ENCODE measurements at regions not wholly inside any gene's neighbourhood (a gene's known extent, or its start where the extent isn't known, plus 50 kb on each side); places are given as distances from the start of the nearest gene placed in this dataset.

DNA sequence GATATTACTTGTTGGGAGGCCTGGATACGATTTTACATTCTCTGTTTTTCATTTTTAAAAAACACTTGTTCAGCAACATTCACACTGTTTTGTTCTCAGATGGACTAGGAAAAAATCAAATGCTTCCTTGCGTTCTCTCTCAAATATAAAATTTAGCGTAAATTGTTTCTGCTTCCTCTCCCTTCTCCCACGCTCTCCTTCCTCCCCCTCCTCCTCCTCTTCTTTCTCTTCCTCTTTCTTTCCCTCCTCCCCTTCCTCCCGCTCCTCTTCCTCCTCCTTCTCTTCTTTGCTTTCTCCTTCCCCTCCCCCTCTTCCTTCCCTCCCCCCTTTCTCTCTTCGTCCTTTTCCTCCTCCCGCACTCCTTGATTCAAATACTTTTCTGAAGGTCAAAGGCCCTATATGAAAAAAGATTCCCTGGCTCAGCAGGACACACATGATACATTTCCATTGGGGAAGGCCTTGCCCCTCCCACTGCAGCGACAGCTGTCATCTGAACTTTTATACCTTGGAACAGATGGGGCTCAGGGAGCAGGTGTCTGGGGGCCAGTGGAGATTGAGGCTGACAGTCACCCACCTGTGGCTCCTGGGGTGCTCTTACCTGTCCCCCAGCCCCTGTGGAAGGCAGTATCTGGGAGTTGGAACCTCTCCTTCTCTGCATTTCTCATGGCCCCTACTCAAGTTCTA lies 99.4 kb upstream of the SDK2 start:
- H3K4me3 ChIP-seq = no peak overlapping the region
- H3K9me3 ChIP-seq (ENCODE audit: control insufficient read depth in 4 of 4, insufficient read depth in 3 of 4, low read length in 3 of 4) = peaks cover 0 to 4% (median 2%) of the 10 kb centered on the region in 4 donors
- DNase-seq = no peak
- ATAC-seq (ENCODE audit: insufficient read depth, low FRiP score) = no peak
- H3K4me1 ChIP-seq (ENCODE audit: control insufficient read depth in 5 of 5, insufficient read depth in 5 of 5, low read length in 5 of 5) = peaks cover 0 to 8% (median 0%) of the 10 kb centered on the region in 5 donors
- no peaks in the 10 kb centered on the region for H3K36me3 ChIP-seq (ENCODE audit: control insufficient read depth in 4 of 4, insufficient read depth in 4 of 4, low read length in 4 of 4)
- TF ChIP-seq, protein P1, sequence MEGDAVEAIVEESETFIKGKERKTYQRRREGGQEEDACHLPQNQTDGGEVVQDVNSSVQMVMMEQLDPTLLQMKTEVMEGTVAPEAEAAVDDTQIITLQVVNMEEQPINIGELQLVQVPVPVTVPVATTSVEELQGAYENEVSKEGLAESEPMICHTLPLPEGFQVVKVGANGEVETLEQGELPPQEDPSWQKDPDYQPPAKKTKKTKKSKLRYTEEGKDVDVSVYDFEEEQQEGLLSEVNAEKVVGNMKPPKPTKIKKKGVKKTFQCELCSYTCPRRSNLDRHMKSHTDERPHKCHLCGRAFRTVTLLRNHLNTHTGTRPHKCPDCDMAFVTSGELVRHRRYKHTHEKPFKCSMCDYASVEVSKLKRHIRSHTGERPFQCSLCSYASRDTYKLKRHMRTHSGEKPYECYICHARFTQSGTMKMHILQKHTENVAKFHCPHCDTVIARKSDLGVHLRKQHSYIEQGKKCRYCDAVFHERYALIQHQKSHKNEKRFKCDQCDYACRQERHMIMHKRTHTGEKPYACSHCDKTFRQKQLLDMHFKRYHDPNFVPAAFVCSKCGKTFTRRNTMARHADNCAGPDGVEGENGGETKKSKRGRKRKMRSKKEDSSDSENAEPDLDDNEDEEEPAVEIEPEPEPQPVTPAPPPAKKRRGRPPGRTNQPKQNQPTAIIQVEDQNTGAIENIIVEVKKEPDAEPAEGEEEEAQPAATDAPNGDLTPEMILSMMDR (IDR thresholded peaks at IDR 0.05; ENCODE audit: control extremely low read depth, extremely low read depth) = no peak
- no peak overlapping the region for H3K9ac ChIP-seq (ENCODE audit: insufficient read depth in 1 of 2, low read length in 2 of 2)
- WGBS, 2 donors = 47 to 66% methylated on average over 8 of the region's 8 CpGs
- H3K27ac ChIP-seq (ENCODE audit: low read depth in 1 of 2, low read length in 1 of 2) = no peak overlapping the region
- peaks cover 3 to 15% (median 15%) of the 10 kb centered on the region in 3 donors for H3K27me3 ChIP-seq (ENCODE audit: control insufficient read depth in 3 of 3, insufficient read depth in 3 of 3, low read length in 2 of 3)

DNA sequence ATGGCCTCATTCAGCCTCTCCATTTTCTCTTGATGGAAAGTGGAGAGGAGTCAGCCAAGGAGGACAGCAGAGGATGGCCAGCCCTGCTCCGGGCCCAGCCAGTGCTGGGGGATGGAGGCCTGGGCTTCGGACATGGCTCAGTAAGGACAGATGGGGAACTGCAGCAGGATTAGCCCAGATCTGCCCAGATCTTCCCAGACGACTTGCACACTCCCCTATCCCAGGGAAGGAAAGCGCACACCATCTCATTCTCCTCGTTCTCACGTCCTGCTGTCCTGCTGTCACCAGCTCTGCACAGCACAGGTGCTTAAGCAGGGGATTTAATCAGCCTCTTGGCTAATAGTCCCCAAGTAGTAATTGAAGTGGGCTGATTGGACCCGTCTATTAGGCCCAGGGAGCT lies 100.2 kb upstream of the SDK2 start:
- ATAC-seq (ENCODE audit: insufficient read depth, low FRiP score) (no peak), DNase-seq (no peak)
- H3K9ac ChIP-seq (ENCODE audit: insufficient read depth in 1 of 2, low read length in 2 of 2) = no peak overlapping the region
- no peak overlapping the region for H3K4me3 ChIP-seq
- peaks cover 0 to 4% (median 2%) of the 10 kb centered on the region in 4 donors for H3K9me3 ChIP-seq (ENCODE audit: control insufficient read depth in 4 of 4, insufficient read depth in 3 of 4, low read length in 3 of 4)
- 82 to 87% methylated on average over 7 of the region's 7 CpGs for WGBS, 2 donors
- no peak overlapping the region for H3K27ac ChIP-seq (ENCODE audit: low read depth in 1 of 2, low read length in 1 of 2)
- peaks cover 3 to 13% (median 11%) of the 10 kb centered on the region in 3 donors for H3K27me3 ChIP-seq (ENCODE audit: control insufficient read depth in 3 of 3, insufficient read depth in 3 of 3, low read length in 2 of 3)
- peaks cover 0 to 6% (median 0%) of the 10 kb centered on the region in 5 donors for H3K4me1 ChIP-seq (ENCODE audit: control insufficient read depth in 5 of 5, insufficient read depth in 5 of 5, low read length in 5 of 5)
- H3K36me3 ChIP-seq (ENCODE audit: control insufficient read depth in 4 of 4, insufficient read depth in 4 of 4, low read length in 4 of 4) = no peaks in the 10 kb centered on the region
- TF ChIP-seq, protein P1 (IDR thresholded peaks at IDR 0.05; ENCODE audit: control extremely low read depth, extremely low read depth) = no peak

DNA sequence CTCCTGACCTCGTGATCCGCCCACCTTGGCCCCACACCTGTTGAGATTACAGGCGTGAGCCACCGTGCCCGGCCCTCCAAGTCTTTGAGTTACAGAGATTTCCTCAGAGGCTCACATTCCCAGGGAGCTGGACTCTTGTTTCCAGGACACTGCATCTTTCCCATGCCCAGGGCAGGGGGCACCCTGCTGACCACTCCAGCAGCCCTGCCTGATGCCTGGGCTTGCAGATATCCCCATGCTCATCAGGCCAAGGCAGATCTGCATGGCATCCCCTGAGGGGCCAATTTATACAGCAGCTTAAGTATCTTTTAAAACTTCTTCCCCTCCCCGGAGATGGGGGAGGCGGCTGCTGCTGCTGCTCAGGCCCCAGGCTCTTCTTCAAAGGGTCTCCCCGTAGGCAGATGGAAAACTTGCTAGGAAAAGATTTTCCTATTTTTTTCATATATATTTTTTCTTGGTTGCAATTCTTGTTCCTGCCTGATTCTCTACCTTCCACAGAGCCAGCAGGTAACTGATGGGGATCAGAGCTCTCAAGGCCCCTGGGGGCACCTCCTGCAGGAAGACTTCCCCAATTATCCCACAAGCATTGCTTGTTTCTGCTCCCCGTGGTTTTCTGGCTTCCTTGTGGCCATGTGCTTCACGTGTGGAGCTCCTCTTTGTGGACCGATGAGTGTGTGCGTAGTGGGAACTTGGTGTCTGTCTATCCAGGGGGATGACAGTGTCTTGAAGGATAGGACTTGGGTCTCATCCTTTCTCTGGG lies 102.2 kb upstream of the SDK2 start:
- H3K27ac ChIP-seq (ENCODE audit: low read depth in 1 of 2, low read length in 1 of 2) = no peak overlapping the region
- 77 to 80% methylated on average over 12 of the region's 12 CpGs for WGBS, 2 donors
- no peak overlapping the region for H3K9ac ChIP-seq (ENCODE audit: insufficient read depth in 1 of 2, low read length in 2 of 2)
- H3K36me3 ChIP-seq (ENCODE audit: control insufficient read depth in 4 of 4, insufficient read depth in 4 of 4, low read length in 4 of 4) = no peaks in the 10 kb centered on the region
- no peak for ATAC-seq (ENCODE audit: insufficient read depth, low FRiP score)
- no peak for DNase-seq
- peaks cover 0 to 9% (median 0%) of the 10 kb centered on the region in 5 donors for H3K4me1 ChIP-seq (ENCODE audit: control insufficient read depth in 5 of 5, insufficient read depth in 5 of 5, low read length in 5 of 5)
- H3K27me3 ChIP-seq (ENCODE audit: control insufficient read depth in 3 of 3, insufficient read depth in 3 of 3, low read length in 2 of 3) = peaks cover 3 to 12% (median 11%) of the 10 kb centered on the region in 3 donors
- TF ChIP-seq, protein P1 (IDR thresholded peaks at IDR 0.05; ENCODE audit: control extremely low read depth, extremely low read depth) = no peak
- H3K4me3 ChIP-seq = no peak overlapping the region
- peaks cover 0 to 4% (median 2%) of the 10 kb centered on the region in 4 donors for H3K9me3 ChIP-seq (ENCODE audit: control insufficient read depth in 4 of 4, insufficient read depth in 3 of 4, low read length in 3 of 4)

Data from lung (tissue), 11 donors.